ENCODE measurements at regions not wholly inside any gene's neighbourhood (a gene's known extent, or its start where the extent isn't known, plus 50 kb on each side); places are given as distances from the start of the nearest gene placed in this dataset.

GRCh38 chr1:198907423-198907746, 268.5 kb downstream of the PTPRC start:
- peak in 5 of 6 experiments; percentile 15 to 50 (median 17) for TF ChIP-seq CTCF (IDR thresholded peaks at IDR 0.05)
- no peak for TF ChIP-seq POLR2AphosphoS5 (IDR thresholded peaks at IDR 0.05)
- TF ChIP-seq EP300 (IDR thresholded peaks at IDR 0.05), result no peak

Data from upper lobe of left lung (tissue), 4 donors.